HEK293T (cell line): ENCODE measurements at regions not wholly inside any gene's neighbourhood (a gene's known extent, or its start where the extent isn't known, plus 50 kb on each side); places are given as distances from the start of the nearest gene placed in this dataset.

Experiments used
- CTCF ChIA-PET: fragments of 350-600 bp; formaldehyde crosslinking; extraction: SDS; loops from one replicate; lab custom pipeline; 2021; ENCODE audit warnings: antibody characterized with exemption, inconsistent platforms; lab: Yijun Ruan, JAX
- POLR2A ChIA-PET: fragments of 350-600 bp; formaldehyde crosslinking; extraction: SDS; loops from one replicate; lab custom pipeline; 2020; ENCODE audit warnings: antibody characterized with exemption, inconsistent platforms; lab: Yijun Ruan, JAX
- DNase-seq: peaks from one replicate; pipeline ENCODE4 v3.0.0; 2012; ENCODE audit warnings: mixed read lengths; ENCODE audit errors: extremely low spot score
- ARNT ChIP-seq: fragments of 450-650 bp; IDR thresholded peaks from 2 replicates; pipeline ENCODE4 v1.6.1; 2017; ENCODE audit warnings: mild to moderate bottlenecking
- BHLHE40 ChIP-seq: fragments of 450-650 bp; IDR thresholded peaks from 2 replicates; pipeline ENCODE4 v1.6.1; 2016; ENCODE audit warnings: mild to moderate bottlenecking, moderate library complexity, borderline replicate concordance
- CTBP1 ChIP-seq: fragments of 450-650 bp; IDR thresholded peaks from 2 replicates; pipeline ENCODE4 v1.6.1; 2016; ENCODE audit warnings: borderline replicate concordance
- ELF4 ChIP-seq: fragments of 450-650 bp; IDR thresholded peaks from 2 replicates; pipeline ENCODE4 v1.6.1; 2017; ENCODE audit warnings: antibody characterized with exemption
- FOXA1 ChIP-seq: fragments of 450-650 bp; IDR thresholded peaks from 2 replicates; pipeline ENCODE4 v1.6.1; 2016; ENCODE audit warnings: mild to moderate bottlenecking
- FOXK2 ChIP-seq: fragments of 450-650 bp; IDR thresholded peaks from 2 replicates; pipeline ENCODE4 v1.6.1; 2016; ENCODE audit warnings: mild to moderate bottlenecking
- FOXM1 ChIP-seq: fragments of 450-650 bp; IDR thresholded peaks from 2 replicates; pipeline ENCODE4 v1.6.1; 2017; ENCODE audit warnings: mild to moderate bottlenecking, borderline replicate concordance
- HDGF ChIP-seq: fragments of 450-650 bp; IDR thresholded peaks from 2 replicates; pipeline ENCODE4 v1.6.1; 2017; ENCODE audit warnings: antibody characterized with exemption, borderline replicate concordance
- L3MBTL2 ChIP-seq: fragments of 450-650 bp; conservative IDR thresholded peaks from 2 replicates; pipeline ENCODE4 v1.6.1; 2016; ENCODE audit warnings: mild to moderate bottlenecking
- LEF1 ChIP-seq: fragments of 450-650 bp; IDR thresholded peaks from 2 replicates; pipeline ENCODE4 v1.6.1; 2017; ENCODE audit warnings: mild to moderate bottlenecking, borderline replicate concordance
- NFRKB ChIP-seq: fragments of 450-650 bp; IDR thresholded peaks from 2 replicates; pipeline ENCODE4 v1.6.1; 2016; ENCODE audit warnings: mild to moderate bottlenecking, moderate library complexity
- SP1 ChIP-seq: fragments of 450-650 bp; IDR thresholded peaks from 2 replicates; pipeline ENCODE4 v1.6.1; 2017
- SUZ12 ChIP-seq: fragments of 450-650 bp; IDR thresholded peaks from 2 replicates; pipeline ENCODE4 v1.6.1; 2016; ENCODE audit warnings: mild to moderate bottlenecking
- TARDBP ChIP-seq: fragments of 450-650 bp; IDR thresholded peaks from 2 replicates; pipeline ENCODE4 v1.6.1; 2016
- ZNF384 ChIP-seq: fragments of 450-650 bp; IDR thresholded peaks from 2 replicates; pipeline ENCODE4 v1.6.1; 2016
- TF ChIP-seq, protein P1 (sequence below): fragments of 450-650 bp; IDR thresholded peaks from 2 replicates; pipeline ENCODE4 v1.6.1; 2016

GRCh38 chr6:40973304-40973703 lies 65.7 kb downstream of the UNC5CL start:
- TF ChIP-seq, protein P1, sequence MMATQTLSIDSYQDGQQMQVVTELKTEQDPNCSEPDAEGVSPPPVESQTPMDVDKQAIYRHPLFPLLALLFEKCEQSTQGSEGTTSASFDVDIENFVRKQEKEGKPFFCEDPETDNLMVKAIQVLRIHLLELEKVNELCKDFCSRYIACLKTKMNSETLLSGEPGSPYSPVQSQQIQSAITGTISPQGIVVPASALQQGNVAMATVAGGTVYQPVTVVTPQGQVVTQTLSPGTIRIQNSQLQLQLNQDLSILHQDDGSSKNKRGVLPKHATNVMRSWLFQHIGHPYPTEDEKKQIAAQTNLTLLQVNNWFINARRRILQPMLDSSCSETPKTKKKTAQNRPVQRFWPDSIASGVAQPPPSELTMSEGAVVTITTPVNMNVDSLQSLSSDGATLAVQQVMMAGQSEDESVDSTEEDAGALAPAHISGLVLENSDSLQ = no peak
- TF ChIP-seq L3MBTL2 (no peak), TARDBP (no peak), FOXK2 (no peak), ZNF384 (no peak), FOXM1 (no peak), ARNT (no peak), SUZ12 (no peak), SP1 (no peak), FOXA1 (no peak), HDGF (no peak), ELF4 (no peak), LEF1 (no peak)
- CTCF ChIA-PET = no interaction called here
- DNase-seq = no peak
- POLR2A ChIA-PET = no interaction called here

- ChIA-PET CTCF (no interaction called here), POLR2A (no interaction called here)
- no peak for DNase-seq
- TF ChIP-seq SP1 (no peak), L3MBTL2 (no peak), FOXA1 (no peak), SUZ12 (no peak), ARNT (no peak), NFRKB (no peak), ZNF384 (no peak), HDGF (no peak), TARDBP (no peak), FOXM1 (no peak), CTBP1 (no peak), FOXK2 (no peak), LEF1 (no peak), BHLHE40 (no peak), ELF4 (no peak)
- TF ChIP-seq, protein P1 = no peak
Measured at GRCh38 chr6:40972814-40973213, 66.2 kb downstream of the UNC5CL start.

DNA sequence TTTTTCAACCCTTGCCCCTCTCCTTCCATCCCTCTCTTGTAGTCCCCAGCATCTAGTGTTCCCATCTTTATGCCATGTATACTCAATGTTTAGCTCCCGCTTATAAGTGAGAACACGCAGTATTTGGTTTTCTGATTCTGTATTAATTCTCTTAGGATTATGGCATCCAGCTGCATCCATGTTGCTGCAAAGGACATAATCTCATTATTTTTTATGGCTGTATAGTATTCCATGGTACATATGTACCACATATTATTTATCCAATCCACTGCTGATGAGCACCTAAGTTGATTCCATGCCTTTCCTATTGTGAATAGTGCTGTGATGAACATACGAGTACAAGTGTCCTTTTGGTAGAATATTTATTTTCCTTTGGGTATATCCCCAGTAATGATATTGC lies 66.8 kb downstream of the UNC5CL start:
- no peak for DNase-seq
- TF ChIP-seq TARDBP (no peak), LEF1 (no peak), BHLHE40 (no peak), HDGF (no peak), SP1 (no peak), FOXK2 (no peak), SUZ12 (no peak), ELF4 (no peak), FOXM1 (no peak), FOXA1 (no peak), ARNT (no peak)
- TF ChIP-seq, protein P1 = no peak
- POLR2A ChIA-PET = no interaction called here
- CTCF ChIA-PET = no interaction called here

DNA sequence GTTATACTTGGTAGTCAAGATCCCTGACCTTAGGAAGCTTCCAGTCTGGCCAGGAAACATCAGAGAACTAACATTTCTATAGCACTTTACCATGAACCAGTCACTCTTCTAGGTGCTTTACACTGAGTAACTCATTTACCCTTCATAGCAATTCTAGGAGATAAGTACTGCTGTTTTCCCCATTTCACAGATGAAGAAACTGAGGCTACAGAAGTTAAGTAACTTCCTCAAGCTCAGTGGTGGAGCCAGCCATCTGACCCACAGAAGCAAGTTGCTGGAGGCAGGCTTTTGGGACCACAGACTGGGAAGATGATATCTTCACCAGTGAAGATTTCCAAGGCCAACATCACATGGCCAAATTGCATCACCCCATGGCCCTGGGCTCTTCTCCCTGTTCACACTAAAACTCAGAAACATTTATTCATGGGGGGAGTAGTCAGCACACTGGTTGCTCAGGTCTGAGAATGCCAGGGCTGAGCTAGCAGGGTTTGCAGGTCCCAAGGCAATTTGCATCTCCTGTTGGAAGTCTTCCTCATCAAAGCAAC lies 70.3 kb downstream of the UNC5CL start:
- TF ChIP-seq ELF4 (no peak), SUZ12 (no peak), ZNF384 (no peak), CTBP1 (no peak)
- CTCF ChIA-PET = no interaction called here
- POLR2A ChIA-PET = no interaction called here
- DNase-seq = no peak

DNA sequence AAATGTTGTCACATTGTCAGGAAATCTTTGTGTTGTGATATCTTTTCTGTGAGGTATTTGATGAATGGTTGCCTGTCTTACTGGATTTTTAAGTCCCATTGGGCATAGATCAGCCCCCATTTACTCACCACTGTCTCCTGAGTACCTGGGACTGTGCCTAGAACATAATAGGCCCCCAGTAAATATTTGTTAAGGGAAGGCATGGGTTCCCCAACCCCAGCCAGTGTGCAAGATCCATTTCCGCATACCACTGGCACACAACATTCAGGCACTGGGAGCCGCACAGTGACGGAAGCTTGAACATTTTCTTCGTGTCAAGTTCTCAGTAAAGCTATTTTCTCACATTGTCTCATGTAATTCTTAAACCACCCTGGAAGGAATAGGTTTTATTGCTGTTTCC lies 72.2 kb downstream of the UNC5CL start:
- ChIA-PET POLR2A (no interaction called here), CTCF (no interaction called here)
- TF ChIP-seq ARNT (no peak), HDGF (no peak), L3MBTL2 (no peak), LEF1 (no peak), SUZ12 (no peak), TARDBP (no peak), BHLHE40 (no peak), FOXM1 (no peak), NFRKB (no peak)
- TF ChIP-seq, protein P1 = no peak
- DNase-seq = no peak

GRCh38 chr6:40965046-40965445 lies 74.0 kb downstream of the UNC5CL start:
- TF ChIP-seq NFRKB (no peak), ZNF384 (no peak), TARDBP (no peak), HDGF (no peak), SP1 (no peak), FOXA1 (no peak), LEF1 (no peak), CTBP1 (no peak), L3MBTL2 (no peak), FOXM1 (no peak), ARNT (no peak), ELF4 (no peak), SUZ12 (no peak)
- TF ChIP-seq, protein P1 = no peak
- CTCF ChIA-PET = interaction anchor here (0.5 to 0.6 kb wide), 2 partner anchors 24 to 314 kb away, joined by 3 read pairs; no protein-coding TSS in a partner anchor
- POLR2A ChIA-PET = no interaction called here
- DNase-seq = no peak
